MM.1S (cell line): ENCODE measurements at regions not wholly inside any gene's neighbourhood (a gene's known extent, or its start where the extent isn't known, plus 50 kb on each side); places are given as distances from the start of the nearest gene placed in this dataset.

ENCODE experiments used
- DNase-seq: peaks from one replicate; pipeline ENCODE4 v3.0.0-alpha.2; 2015
- H2AFZ ChIP-seq: fragments of 300-600 bp; sonication (generic); 2 replicates; pipeline ENCODE4 v1.6.0; 2016; ENCODE audit warnings: antibody characterized with exemption, low read length
- H3F3A ChIP-seq: fragments of 300-600 bp; sonication (generic); 2 replicates; pipeline ENCODE4 v1.6.1; 2016; ENCODE audit warnings: mild to moderate bottlenecking, antibody characterized with exemption, low read length, moderate library complexity, mixed read lengths; ENCODE audit not compliant: insufficient read depth
- H3K27ac ChIP-seq: fragments of 300-600 bp; sonication (generic); 2 replicates; pipeline ENCODE4 v1.5.1; 2016; ENCODE audit warnings: mild to moderate bottlenecking, low read length
- H3K27me3 ChIP-seq: fragments of 300-600 bp; sonication (generic); replicated peaks from 2 replicates; pipeline ENCODE4 v1.6.0; 2016; ENCODE audit warnings: low read length; ENCODE audit not compliant: insufficient read depth
- H3K36me3 ChIP-seq: fragments of 300-600 bp; sonication (generic); replicated peaks from 2 replicates; pipeline ENCODE4 v1.6.1; 2016; ENCODE audit warnings: mild to moderate bottlenecking, low read length, mixed read lengths; ENCODE audit not compliant: insufficient read depth
- H3K4me1 ChIP-seq: fragments of 300-600 bp; sonication (generic); 2 replicates; pipeline ENCODE4 v1.6.1; 2016; ENCODE audit warnings: low read length, mixed read lengths
- H3K4me2 ChIP-seq: fragments of 300-600 bp; sonication (generic); 2 replicates; pipeline ENCODE4 v1.6.0; 2016; ENCODE audit warnings: low read depth, low read length
- H3K4me3 ChIP-seq: fragments of 300-600 bp; sonication (generic); 2 replicates; pipeline ENCODE4 v1.5.1; 2016; ENCODE audit warnings: low read length, mixed read lengths
- H3K79me2 ChIP-seq: fragments of 300-600 bp; sonication (generic); 2 replicates; pipeline ENCODE4 v1.6.1; 2016; ENCODE audit warnings: mixed run types, low read length, mixed read lengths
- H3K9ac ChIP-seq: fragments of 300-600 bp; sonication (generic); 2 replicates; pipeline ENCODE4 v1.6.1; 2016; ENCODE audit warnings: low read length, mixed read lengths
- H3K9me2 ChIP-seq: fragments of 300-600 bp; sonication (generic); replicated peaks from 2 replicates; pipeline ENCODE4 v1.6.1; 2016; ENCODE audit warnings: mild to moderate bottlenecking, low read length, mixed read lengths; ENCODE audit not compliant: insufficient read depth
- H3K9me3 ChIP-seq: fragments of 300-600 bp; sonication (generic); replicated peaks from 2 replicates; pipeline ENCODE4 v1.6.1; 2016; ENCODE audit warnings: mild to moderate bottlenecking, low read length, mixed read lengths; ENCODE audit not compliant: insufficient read depth
- H4K20me1 ChIP-seq: fragments of 300-600 bp; sonication (generic); 2 replicates; pipeline ENCODE4 v1.6.1; 2016; ENCODE audit warnings: mild to moderate bottlenecking, low read length, moderate library complexity, mixed read lengths; ENCODE audit not compliant: insufficient read depth
- EZH2 ChIP-seq: fragments of 300-600 bp; sonication (generic); optimal IDR thresholded peaks from 2 replicates; pipeline ENCODE3; 2017; ENCODE audit warnings: low read depth, mild to moderate bottlenecking, antibody characterized with exemption, low read length, mixed read lengths
- EZH2phosphoT487 ChIP-seq: fragments of 300-600 bp; sonication (generic); IDR thresholded peaks from 2 replicates; pipeline ENCODE4 v1.6.1; 2018; ENCODE audit warnings: antibody characterized with exemption, low read length
- TF ChIP-seq, protein P1 (sequence below): fragments of 300-600 bp; sonication (generic); IDR thresholded peaks from 2 replicates; pipeline ENCODE4 v1.5.1; 2016; ENCODE audit warnings: antibody characterized with exemption, low read length, mixed read lengths

DNA sequence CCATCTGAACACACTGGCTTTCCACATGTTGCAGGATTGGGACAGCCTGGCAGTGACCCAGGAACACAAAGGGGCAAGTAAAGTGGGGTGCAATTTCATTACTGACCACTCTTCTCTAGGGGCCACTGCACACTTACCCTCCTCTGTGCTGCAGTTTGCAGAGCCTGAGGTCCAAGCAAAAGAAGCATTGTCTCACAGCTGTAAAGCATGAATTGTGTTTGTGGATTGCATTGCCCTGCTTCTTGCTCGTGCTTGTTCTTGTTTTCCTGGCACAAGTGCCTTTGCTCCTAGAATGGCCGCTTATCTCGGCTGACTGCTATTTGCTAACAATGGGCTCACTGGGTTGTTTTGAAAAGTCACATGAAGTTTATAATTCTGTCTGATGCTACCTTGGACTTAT lies 209.1 kb upstream of the JADE1 start:
- Histone ChIP-seq H3K36me3 (no peaks in the 10 kb centered on the region), H3F3A (no peaks in the 10 kb centered on the region), H3K4me2 (no peak overlapping the region), H3K9me2 (no peaks in the 10 kb centered on the region), H4K20me1 (no peaks in the 10 kb centered on the region), H3K27ac (no peak overlapping the region), H3K79me2 (no peaks in the 10 kb centered on the region), H3K9me3 (no peaks in the 10 kb centered on the region), H3K4me1 (no peaks in the 10 kb centered on the region), H3K9ac (no peak overlapping the region), H2AFZ (no peak overlapping the region), H3K4me3 (no peak overlapping the region), H3K27me3 (no peaks in the 10 kb centered on the region)
- no peak for DNase-seq
- TF ChIP-seq EZH2 (no peak), EZH2phosphoT487 (no peak)
- TF ChIP-seq, protein P1, sequence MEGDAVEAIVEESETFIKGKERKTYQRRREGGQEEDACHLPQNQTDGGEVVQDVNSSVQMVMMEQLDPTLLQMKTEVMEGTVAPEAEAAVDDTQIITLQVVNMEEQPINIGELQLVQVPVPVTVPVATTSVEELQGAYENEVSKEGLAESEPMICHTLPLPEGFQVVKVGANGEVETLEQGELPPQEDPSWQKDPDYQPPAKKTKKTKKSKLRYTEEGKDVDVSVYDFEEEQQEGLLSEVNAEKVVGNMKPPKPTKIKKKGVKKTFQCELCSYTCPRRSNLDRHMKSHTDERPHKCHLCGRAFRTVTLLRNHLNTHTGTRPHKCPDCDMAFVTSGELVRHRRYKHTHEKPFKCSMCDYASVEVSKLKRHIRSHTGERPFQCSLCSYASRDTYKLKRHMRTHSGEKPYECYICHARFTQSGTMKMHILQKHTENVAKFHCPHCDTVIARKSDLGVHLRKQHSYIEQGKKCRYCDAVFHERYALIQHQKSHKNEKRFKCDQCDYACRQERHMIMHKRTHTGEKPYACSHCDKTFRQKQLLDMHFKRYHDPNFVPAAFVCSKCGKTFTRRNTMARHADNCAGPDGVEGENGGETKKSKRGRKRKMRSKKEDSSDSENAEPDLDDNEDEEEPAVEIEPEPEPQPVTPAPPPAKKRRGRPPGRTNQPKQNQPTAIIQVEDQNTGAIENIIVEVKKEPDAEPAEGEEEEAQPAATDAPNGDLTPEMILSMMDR: no peak

- Histone ChIP-seq H2AFZ (no peak overlapping the region), H3K4me3 (no peak overlapping the region), H4K20me1 (no peaks in the 10 kb centered on the region), H3K79me2 (no peaks in the 10 kb centered on the region), H3K4me2 (no peak overlapping the region), H3F3A (no peaks in the 10 kb centered on the region), H3K4me1 (no peaks in the 10 kb centered on the region), H3K27ac (no peak overlapping the region), H3K9me3 (no peaks in the 10 kb centered on the region), H3K9me2 (no peaks in the 10 kb centered on the region), H3K9ac (no peak overlapping the region), H3K36me3 (no peaks in the 10 kb centered on the region), H3K27me3 (no peaks in the 10 kb centered on the region)
- no peak for DNase-seq
- TF ChIP-seq EZH2phosphoT487 (no peak), EZH2 (no peak)
- TF ChIP-seq, protein P1: no peak
Measured at GRCh38 chr4:128597500-128597899, 212.0 kb upstream of the JADE1 start.

DNA sequence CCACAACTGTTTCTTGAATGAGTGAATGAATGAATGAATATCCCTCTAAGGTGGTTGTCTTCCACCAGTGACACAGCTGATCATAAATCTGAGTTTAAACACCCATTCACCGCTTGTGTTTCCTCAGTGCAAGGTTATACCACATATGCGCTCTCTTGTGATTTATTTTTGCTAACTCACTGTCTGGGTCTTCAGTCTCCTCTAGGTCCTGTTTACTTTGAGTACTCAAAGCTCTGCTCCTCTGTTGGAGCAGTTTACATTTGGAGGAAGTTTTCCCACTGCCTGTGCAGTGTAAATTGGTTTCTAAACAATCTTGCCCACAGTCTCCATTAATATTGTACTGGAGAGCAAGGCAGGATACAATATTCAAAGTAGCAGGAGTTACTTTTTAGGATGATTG lies 212.6 kb upstream of the JADE1 start:
- H3K27ac ChIP-seq: no peak overlapping the region
- H3K4me2 ChIP-seq: no peak overlapping the region

More for the DNA sequence above, 212.6 kb upstream of the JADE1 start:
- no peak for DNase-seq
- TF ChIP-seq, protein P1: no peak
- TF ChIP-seq EZH2phosphoT487 (no peak), EZH2 (no peak)
- H3K9me2 ChIP-seq: no peaks in the 10 kb centered on the region
- H3K4me3 ChIP-seq: no peak overlapping the region
- no peaks in the 10 kb centered on the region for H3K27me3 ChIP-seq
- no peaks in the 10 kb centered on the region for H3K9me3 ChIP-seq
- no peaks in the 10 kb centered on the region for H3K36me3 ChIP-seq
- H3F3A ChIP-seq: no peaks in the 10 kb centered on the region
- H3K79me2 ChIP-seq: no peaks in the 10 kb centered on the region
- H2AFZ ChIP-seq: no peak overlapping the region
- H4K20me1 ChIP-seq: no peaks in the 10 kb centered on the region
- no peak overlapping the region for H3K9ac ChIP-seq
- no peaks in the 10 kb centered on the region for H3K4me1 ChIP-seq
